IMR-90 (cell line): ENCODE measurements at regions not wholly inside any gene's neighbourhood (a gene's known extent, or its start where the extent isn't known, plus 50 kb on each side); places are given as distances from the start of the nearest gene placed in this dataset.

Source experiments
- ATAC-seq: fragments of 200-7000 bp; cut with Tn5 transposase; 2 replicates; pipeline ENCODE4 v1.9.1; 2020; ENCODE audit warnings: low read depth, mild to moderate bottlenecking, moderate library complexity
- BruUV-seq: library from RNA; stranded (reverse); fragments of 400-500 nt; replicated peaks from 2 replicates; lab custom pipeline; 2021; lab: Mats Ljungman, UMichigan
- CTCF ChIA-PET: fragments of 300-600 bp; formaldehyde crosslinking; extraction: SDS; loops from one replicate; lab custom pipeline; 2021; ENCODE audit warnings: antibody characterized with exemption; lab: Yijun Ruan, JAX
- POLR2A ChIA-PET: fragments of 300-600 bp; sonication (Branson Sonifier 250); formaldehyde crosslinking; loops from one replicate; lab custom pipeline; 2022; ENCODE audit warnings: antibody characterized with exemption; ENCODE audit not compliant: unreplicated experiment; lab: Charles Lee
- DNase-seq: peaks from one replicate; pipeline ENCODE4 v3.0.0; 2013
- H2AFZ ChIP-seq: replicated peaks from 2 replicates; pipeline ENCODE3; 2013; ENCODE audit warnings: low read length, mild to moderate bottlenecking; ENCODE audit not compliant: poor library complexity
- H2AK5ac ChIP-seq: 2 replicates; pipeline ENCODE4 v1.6.1; 2013; ENCODE audit warnings: low read depth, low read length, inconsistent platforms
- H2AK9ac ChIP-seq: replicated peaks from 2 replicates; pipeline ENCODE3; 2013; ENCODE audit warnings: mild to moderate bottlenecking, low read depth, low read length, moderate library complexity; ENCODE audit not compliant: poor library complexity
- H2BK120ac ChIP-seq: 2 replicates; pipeline ENCODE4 v1.6.1; 2013; ENCODE audit warnings: low read depth, low read length, inconsistent platforms
- H2BK15ac ChIP-seq: 3 replicates; pipeline ENCODE4 v1.6.1; 2013; ENCODE audit warnings: low read depth, low read length, inconsistent platforms
- H2BK20ac ChIP-seq: 2 replicates; pipeline ENCODE4 v1.6.1; 2013; ENCODE audit warnings: low read depth, mild to moderate bottlenecking, inconsistent platforms, low read length, moderate library complexity
- H2BK5ac ChIP-seq: 2 replicates; pipeline ENCODE4 v1.6.1; 2013; ENCODE audit warnings: mild to moderate bottlenecking, low read depth, low read length, inconsistent platforms; ENCODE audit not compliant: poor library complexity, severe bottlenecking
- H3K14ac ChIP-seq: replicated peaks from 2 replicates; pipeline ENCODE4 v1.6.1; 2013; ENCODE audit warnings: low read depth, low read length, inconsistent platforms
- H3K18ac ChIP-seq: 2 replicates; pipeline ENCODE4 v1.6.1; 2013; ENCODE audit warnings: low read depth, low read length, control low read depth
- H3K23ac ChIP-seq: 2 replicates; pipeline ENCODE4 v1.6.1; 2013; ENCODE audit warnings: low read depth, low read length, inconsistent platforms
- H3K27ac ChIP-seq: 2 replicates; pipeline ENCODE4 v1.5.1; 2013; ENCODE audit warnings: mild to moderate bottlenecking, control low read depth, low read length; ENCODE audit not compliant: insufficient read depth
- H3K27me3 ChIP-seq: 2 replicates; pipeline ENCODE4 v1.6.1; 2013; ENCODE audit warnings: low read length; ENCODE audit not compliant: control insufficient read depth, insufficient read depth
- H3K36me3 ChIP-seq: 2 replicates; pipeline ENCODE4 v1.6.1; 2013; ENCODE audit warnings: low read length, mixed read lengths; ENCODE audit not compliant: control insufficient read depth, insufficient read depth
- H3K4ac ChIP-seq: 2 replicates; pipeline ENCODE4 v1.6.1; 2013; ENCODE audit warnings: low read depth, low read length, inconsistent platforms
- H3K4me1 ChIP-seq: 2 replicates; pipeline ENCODE4 v1.6.1; 2013; ENCODE audit warnings: low read length, mixed read lengths; ENCODE audit not compliant: control insufficient read depth, insufficient read depth
- H3K4me2 ChIP-seq: 2 replicates; pipeline ENCODE4 v1.6.1; 2013; ENCODE audit warnings: low read depth, mild to moderate bottlenecking, control low read depth, low read length, moderate library complexity
- H3K4me3 ChIP-seq: 2 replicates; pipeline ENCODE4 v1.5.1; 2013; ENCODE audit warnings: low read depth, mild to moderate bottlenecking, control low read depth, low read length, moderate library complexity; ENCODE audit not compliant: insufficient read depth
- H3K56ac ChIP-seq: 2 replicates; pipeline ENCODE4 v1.6.1; 2013; ENCODE audit warnings: low read length, inconsistent platforms; ENCODE audit not compliant: insufficient read depth; ENCODE audit errors: extremely low read depth
- H3K79me1 ChIP-seq, 2 experiments: 2 replicates each; pipeline ENCODE4 v1.6.1; 2013; ENCODE audit warnings: low read length in 2 of 2, inconsistent platforms in 1 of 2, low read depth in 1 of 2
- H3K9ac ChIP-seq: 2 replicates; pipeline ENCODE4 v1.6.1; 2013; ENCODE audit warnings: low read depth, low read length, control low read depth
- H3K9me1 ChIP-seq: 2 replicates; pipeline ENCODE4 v1.6.1; 2013; ENCODE audit warnings: low read length, inconsistent platforms; ENCODE audit not compliant: insufficient read depth
- H3K9me3 ChIP-seq: 2 replicates; pipeline ENCODE4 v1.6.1; 2013; ENCODE audit warnings: low read length; ENCODE audit not compliant: control insufficient read depth, insufficient read depth
- H4K20me1 ChIP-seq: 2 replicates; pipeline ENCODE4 v1.6.1; 2013; ENCODE audit warnings: low read length, inconsistent platforms; ENCODE audit not compliant: insufficient read depth
- H4K5ac ChIP-seq: 2 replicates; pipeline ENCODE4 v1.6.1; 2013; ENCODE audit warnings: mild to moderate bottlenecking, low read depth, low read length, control low read depth
- H4K8ac ChIP-seq, 2 experiments: 2 replicates each; pipeline ENCODE4 v1.6.1; 2013; ENCODE audit warnings: low read depth in 2 of 2, low read length in 2 of 2, control low read depth in 1 of 2, inconsistent platforms in 1 of 2
- H4K91ac ChIP-seq: 2 replicates; pipeline ENCODE4 v1.6.1; 2013; ENCODE audit warnings: low read depth, low read length, inconsistent platforms; ENCODE audit not compliant: insufficient read depth
- CEBPB ChIP-seq: IDR thresholded peaks from 2 replicates; pipeline ENCODE4 v1.6.1; 2012; ENCODE audit warnings: low read depth, low read length, improper control_type of control experiment
- WGBS, 2 experiments: methylation state at CpG; one replicate each; pipeline versions ENCODE4 v1.1.5 to v1.1.7; 2013; ENCODE audit warnings: missing lambda C conversion rate in 2 of 2; ENCODE audit not compliant: insufficient read length in 1 of 2; ENCODE audit errors: extremely low coverage in 2 of 2; 5-methylcytosine and 5-hydroxymethylcytosine counted together
- dilution Hi-C: fragments of 300-500 bp; cut with HindIII; formaldehyde crosslinking; loops from one replicate; pipeline ENCODE4 v1.14.3; 2018; ENCODE audit warnings: low sequenced_read_pairs; ENCODE audit not compliant: unreplicated experiment
- in situ Hi-C: fragments of 300-500 bp; cut with MboI; formaldehyde crosslinking; loops from 3 replicates; pipeline ENCODE4 v1.14.3; 2019; ENCODE audit warnings: low sequenced_read_pairs, inconsistent platforms, mixed read lengths
- intact Hi-C: fragments of 100-400 bp; cut with micrococcal nuclease; formaldehyde crosslinking; loops from 2 replicates; pipeline ENCODE4 v1.10.0; 2022
- TF ChIP-seq, protein P1 (sequence below): fragments of 150-350 bp; IDR thresholded peaks from 2 replicates; pipeline ENCODE4 v1.6.1; 2016; ENCODE audit warnings: low read depth, mild to moderate bottlenecking, low read length, moderate library complexity, borderline replicate concordance

DNA sequence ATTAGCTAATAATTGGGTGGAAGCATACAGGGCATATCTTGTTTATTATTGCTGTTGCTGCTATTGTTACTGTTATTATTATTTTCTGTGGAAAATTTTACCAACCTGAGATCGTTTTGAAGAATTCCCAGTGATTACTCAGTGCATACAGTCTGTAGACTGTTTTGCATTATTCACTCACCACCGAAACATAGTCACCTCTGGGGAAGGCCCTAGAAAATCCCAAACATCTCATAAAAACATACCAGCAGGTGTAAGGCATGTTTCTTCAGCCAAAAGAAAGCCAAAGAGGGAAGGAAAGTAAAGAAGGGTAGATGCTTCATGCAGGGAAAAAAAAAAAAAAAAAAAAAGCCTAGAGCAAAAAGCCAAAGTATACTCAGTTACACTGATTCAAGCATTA lies 647.7 kb downstream of the BCL11A start:
- TF ChIP-seq, protein P1, sequence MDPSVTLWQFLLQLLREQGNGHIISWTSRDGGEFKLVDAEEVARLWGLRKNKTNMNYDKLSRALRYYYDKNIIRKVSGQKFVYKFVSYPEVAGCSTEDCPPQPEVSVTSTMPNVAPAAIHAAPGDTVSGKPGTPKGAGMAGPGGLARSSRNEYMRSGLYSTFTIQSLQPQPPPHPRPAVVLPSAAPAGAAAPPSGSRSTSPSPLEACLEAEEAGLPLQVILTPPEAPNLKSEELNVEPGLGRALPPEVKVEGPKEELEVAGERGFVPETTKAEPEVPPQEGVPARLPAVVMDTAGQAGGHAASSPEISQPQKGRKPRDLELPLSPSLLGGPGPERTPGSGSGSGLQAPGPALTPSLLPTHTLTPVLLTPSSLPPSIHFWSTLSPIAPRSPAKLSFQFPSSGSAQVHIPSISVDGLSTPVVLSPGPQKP, result no peak
- TF ChIP-seq CEBPB, result no peak
- H3K4ac ChIP-seq, result no peak overlapping the region
- no peak overlapping the region for H3K27ac ChIP-seq
- no peaks in the 10 kb centered on the region for H4K20me1 ChIP-seq
- H4K91ac ChIP-seq, result no peak overlapping the region
- no peak overlapping the region for H2BK15ac ChIP-seq
- no peaks in the 10 kb centered on the region for H3K9me1 ChIP-seq
- H2AFZ ChIP-seq, result no peak overlapping the region
- H2BK20ac ChIP-seq, result no peak overlapping the region
- H3K27me3 ChIP-seq, result no peaks in the 10 kb centered on the region
- ATAC-seq (no peak), DNase-seq (no peak)
- BruUV-seq, result no TSS peak
- ChIA-PET CTCF (interaction anchor here (1.0 kb wide), 1 partner anchor 110 kb away, joined by 3 read pairs; no protein-coding TSS in a partner anchor), POLR2A (no interaction called here)
- H3K23ac ChIP-seq, result no peak overlapping the region
- no peaks in the 10 kb centered on the region for H3K79me1 ChIP-seq
- dilution Hi-C loops, result no loop called here
- no peak overlapping the region for H3K9ac ChIP-seq
- intact Hi-C loops, result no loop called here
- in situ Hi-C loops, result no loop called here
- H4K8ac ChIP-seq, result no peak overlapping the region
- no peak overlapping the region for H2BK120ac ChIP-seq
- H3K56ac ChIP-seq, result no peak overlapping the region
- no peak overlapping the region for H2BK5ac ChIP-seq
- H3K14ac ChIP-seq, result no peak overlapping the region
- no peak overlapping the region for H2AK9ac ChIP-seq
- H3K4me2 ChIP-seq, result no peak overlapping the region
- no peaks in the 10 kb centered on the region for H3K4me1 ChIP-seq
- H4K5ac ChIP-seq, result no peak overlapping the region
- H3K9me3 ChIP-seq, result no peaks in the 10 kb centered on the region
- no peaks in the 10 kb centered on the region for H3K36me3 ChIP-seq
- no peak overlapping the region for H3K18ac ChIP-seq
- H3K4me3 ChIP-seq, result no peak overlapping the region
- no peak overlapping the region for H2AK5ac ChIP-seq
- no CpG with 5 or more reads among the region's 2 CpGs for WGBS, 2 experiments
